HepG2 (cell line): ENCODE measurements at regions not wholly inside any gene's neighbourhood (a gene's known extent, or its start where the extent isn't known, plus 50 kb on each side); places are given as distances from the start of the nearest gene placed in this dataset.
A peak's percentile ranks its signal among the peaks of the same experiment; 100 is the strongest.

ENCODE experiments used
- ATAD3A ChIP-seq: sonication (generic); formaldehyde crosslinking; IDR thresholded peaks from 2 replicates; pipeline ENCODE4 v1.4.0; 2020; ENCODE audit warnings: missing genetic modification reagents
- DPF2 ChIP-seq: sonication (generic); formaldehyde crosslinking; IDR thresholded peaks from 2 replicates; pipeline ENCODE4 v1.4.0; 2020; ENCODE audit warnings: mild to moderate bottlenecking, low read depth, missing genetic modification reagents, borderline replicate concordance
- FOXJ3 ChIP-seq: sonication (generic); formaldehyde crosslinking; IDR thresholded peaks from 2 replicates; pipeline ENCODE4 v1.4.0; 2020; ENCODE audit warnings: missing genetic modification reagents, mild to moderate bottlenecking, borderline replicate concordance
- HMG20B ChIP-seq: conservative IDR thresholded peaks from 2 replicates; pipeline ENCODE4 v1.6.1; 2016; ENCODE audit warnings: missing genetic modification reagents, missing compliant biosample characterization
- IRX3 ChIP-seq: sonication (generic); formaldehyde crosslinking; IDR thresholded peaks from 2 replicates; pipeline ENCODE4 v1.8.1; 2023; ENCODE audit warnings: mild to moderate bottlenecking, low read depth, missing genetic modification reagents, borderline replicate concordance
- SIX1 ChIP-seq: sonication (generic); formaldehyde crosslinking; IDR thresholded peaks from 2 replicates; pipeline ENCODE4 v1.4.0; 2020; ENCODE audit warnings: missing genetic modification reagents, borderline replicate concordance
- SMAD3 ChIP-seq: sonication (generic); formaldehyde crosslinking; IDR thresholded peaks from 2 replicates; pipeline ENCODE4 v1.4.0; 2020; ENCODE audit warnings: missing genetic modification reagents
- TARDBP ChIP-seq: sonication (generic); formaldehyde crosslinking; IDR thresholded peaks from 2 replicates; pipeline ENCODE4 v1.8.0; 2022; ENCODE audit warnings: mild to moderate bottlenecking, missing genetic modification reagents
- ZNF382 ChIP-seq: sonication (generic); formaldehyde crosslinking; IDR thresholded peaks from 2 replicates; pipeline ENCODE4 v1.5.0; 2020; ENCODE audit warnings: missing genetic modification reagents, mild to moderate bottlenecking, borderline replicate concordance
- TF ChIP-seq, protein P1 (sequence below): sonication (generic); formaldehyde crosslinking; IDR thresholded peaks from 2 replicates; pipeline ENCODE4 v1.5.0; 2020; ENCODE audit warnings: mild to moderate bottlenecking, missing genetic modification reagents, borderline replicate concordance
- TF ChIP-seq, protein P2 (sequence below): sonication (generic); formaldehyde crosslinking; IDR thresholded peaks from 2 replicates; pipeline ENCODE4 v1.4.0; 2020; ENCODE audit warnings: missing genetic modification reagents
- TF ChIP-seq, protein P3 (sequence below): sonication (generic); formaldehyde crosslinking; IDR thresholded peaks from 2 replicates; pipeline ENCODE4 v1.5.1; 2020; ENCODE audit warnings: missing genetic modification reagents, mild to moderate bottlenecking, borderline replicate concordance
- TF ChIP-seq, protein P4 (sequence below): IDR thresholded peaks from 2 replicates; pipeline ENCODE4 v1.6.1; 2012; ENCODE audit warnings: low read depth, low read length, improper control_type of control experiment
- TF ChIP-seq, protein P5 (sequence below): sonication (generic); formaldehyde crosslinking; IDR thresholded peaks from 2 replicates; pipeline ENCODE4 v1.4.0; 2020; ENCODE audit warnings: low read depth, missing genetic modification reagents
- TF ChIP-seq, protein P6 (sequence below): sonication (generic); formaldehyde crosslinking; conservative IDR thresholded peaks from 2 replicates; pipeline ENCODE4 v1.4.0; 2020; ENCODE audit warnings: missing genetic modification reagents

DNA sequence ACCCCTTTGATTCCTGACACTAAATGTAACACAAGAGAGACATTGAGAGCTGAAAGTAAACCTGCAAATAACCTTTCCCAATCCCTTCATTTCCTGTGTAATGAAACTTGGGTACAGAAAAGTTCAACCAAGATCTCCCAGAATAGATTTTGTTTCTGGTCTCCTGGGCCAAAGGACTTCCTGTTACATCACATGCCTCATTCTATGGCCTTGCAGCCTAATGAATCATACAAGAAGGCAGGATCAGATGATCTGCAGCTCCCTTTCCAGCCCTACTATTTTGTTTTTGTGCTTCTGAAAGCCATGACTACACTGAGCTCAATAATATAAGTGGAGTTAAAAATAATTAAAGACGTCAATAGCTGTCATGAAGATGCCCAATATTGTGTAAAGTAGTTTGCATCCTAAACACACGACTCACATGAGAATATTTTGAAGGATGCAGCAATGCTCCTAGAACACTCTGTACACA lies 73.4 kb upstream of the NOX3 start (continued):
- peak; percentile 69; the same call in 1 of the 2 replicates for TF ChIP-seq FOXJ3 (CRISPR knock-in tag)
- TF ChIP-seq, protein P1, sequence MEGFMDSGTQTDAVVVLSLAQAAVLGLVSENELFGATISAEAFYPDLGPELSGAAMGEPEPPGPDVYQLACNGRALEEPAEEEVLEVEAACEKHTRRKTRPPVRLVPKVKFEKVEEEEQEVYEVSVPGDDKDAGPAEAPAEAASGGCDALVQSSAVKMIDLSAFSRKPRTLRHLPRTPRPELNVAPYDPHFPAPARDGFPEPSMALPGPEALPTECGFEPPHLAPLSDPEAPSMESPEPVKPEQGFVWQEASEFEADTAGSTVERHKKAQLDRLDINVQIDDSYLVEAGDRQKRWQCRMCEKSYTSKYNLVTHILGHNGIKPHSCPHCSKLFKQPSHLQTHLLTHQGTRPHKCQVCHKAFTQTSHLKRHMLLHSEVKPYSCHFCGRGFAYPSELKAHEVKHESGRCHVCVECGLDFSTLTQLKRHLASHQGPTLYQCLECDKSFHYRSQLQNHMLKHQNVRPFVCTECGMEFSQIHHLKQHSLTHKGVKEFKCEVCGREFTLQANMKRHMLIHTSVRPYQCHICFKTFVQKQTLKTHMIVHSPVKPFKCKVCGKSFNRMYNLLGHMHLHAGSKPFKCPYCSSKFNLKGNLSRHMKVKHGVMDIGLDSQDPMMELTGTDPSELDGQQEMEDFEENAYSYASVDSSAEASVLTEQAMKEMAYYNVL (CRISPR knock-in tag), result peak; percentile 78; the same call in 1 of the 2 replicates
- TF ChIP-seq, protein P2, sequence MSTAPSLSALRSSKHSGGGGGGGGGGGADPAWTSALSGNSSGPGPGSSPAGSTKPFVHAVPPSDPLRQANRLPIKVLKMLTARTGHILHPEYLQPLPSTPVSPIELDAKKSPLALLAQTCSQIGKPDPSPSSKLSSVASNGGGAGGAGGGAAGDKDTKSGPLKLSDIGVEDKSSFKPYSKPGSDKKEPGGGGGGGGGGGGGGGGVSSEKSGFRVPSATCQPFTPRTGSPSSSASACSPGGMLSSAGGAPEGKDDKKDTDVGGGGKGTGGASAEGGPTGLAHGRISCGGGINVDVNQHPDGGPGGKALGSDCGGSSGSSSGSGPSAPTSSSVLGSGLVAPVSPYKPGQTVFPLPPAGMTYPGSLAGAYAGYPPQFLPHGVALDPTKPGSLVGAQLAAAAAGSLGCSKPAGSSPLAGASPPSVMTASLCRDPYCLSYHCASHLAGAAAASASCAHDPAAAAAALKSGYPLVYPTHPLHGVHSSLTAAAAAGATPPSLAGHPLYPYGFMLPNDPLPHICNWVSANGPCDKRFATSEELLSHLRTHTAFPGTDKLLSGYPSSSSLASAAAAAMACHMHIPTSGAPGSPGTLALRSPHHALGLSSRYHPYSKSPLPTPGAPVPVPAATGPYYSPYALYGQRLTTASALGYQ, result peak; percentile 47; the same call in 1 of the 2 replicates
- TF ChIP-seq, protein P3, sequence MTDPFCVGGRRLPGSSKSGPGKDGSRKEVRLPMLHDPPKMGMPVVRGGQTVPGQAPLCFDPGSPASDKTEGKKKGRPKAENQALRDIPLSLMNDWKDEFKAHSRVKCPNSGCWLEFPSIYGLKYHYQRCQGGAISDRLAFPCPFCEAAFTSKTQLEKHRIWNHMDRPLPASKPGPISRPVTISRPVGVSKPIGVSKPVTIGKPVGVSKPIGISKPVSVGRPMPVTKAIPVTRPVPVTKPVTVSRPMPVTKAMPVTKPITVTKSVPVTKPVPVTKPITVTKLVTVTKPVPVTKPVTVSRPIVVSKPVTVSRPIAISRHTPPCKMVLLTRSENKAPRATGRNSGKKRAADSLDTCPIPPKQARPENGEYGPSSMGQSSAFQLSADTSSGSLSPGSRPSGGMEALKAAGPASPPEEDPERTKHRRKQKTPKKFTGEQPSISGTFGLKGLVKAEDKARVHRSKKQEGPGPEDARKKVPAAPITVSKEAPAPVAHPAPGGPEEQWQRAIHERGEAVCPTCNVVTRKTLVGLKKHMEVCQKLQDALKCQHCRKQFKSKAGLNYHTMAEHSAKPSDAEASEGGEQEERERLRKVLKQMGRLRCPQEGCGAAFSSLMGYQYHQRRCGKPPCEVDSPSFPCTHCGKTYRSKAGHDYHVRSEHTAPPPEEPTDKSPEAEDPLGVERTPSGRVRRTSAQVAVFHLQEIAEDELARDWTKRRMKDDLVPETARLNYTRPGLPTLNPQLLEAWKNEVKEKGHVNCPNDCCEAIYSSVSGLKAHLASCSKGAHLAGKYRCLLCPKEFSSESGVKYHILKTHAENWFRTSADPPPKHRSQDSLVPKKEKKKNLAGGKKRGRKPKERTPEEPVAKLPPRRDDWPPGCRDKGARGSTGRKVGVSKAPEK (CRISPR knock-in tag), result peak; percentile 88; the same call in 1 of the 2 replicates
- TF ChIP-seq HMG20B (CRISPR knock-in tag), result peak; percentile 62; the same call in 1 of the 2 replicates
- TF ChIP-seq IRX3 (CRISPR knock-in tag), result no peak
- no peak for TF ChIP-seq ATAD3A (CRISPR knock-in tag)
- peak; percentile 76; the same call in 1 of the 2 replicates for TF ChIP-seq SIX1 (CRISPR knock-in tag)
- no peak for TF ChIP-seq ZNF382 (CRISPR knock-in tag)
- peak; percentile 86 for TF ChIP-seq TARDBP (CRISPR knock-in tag)
- TF ChIP-seq, protein P4, sequence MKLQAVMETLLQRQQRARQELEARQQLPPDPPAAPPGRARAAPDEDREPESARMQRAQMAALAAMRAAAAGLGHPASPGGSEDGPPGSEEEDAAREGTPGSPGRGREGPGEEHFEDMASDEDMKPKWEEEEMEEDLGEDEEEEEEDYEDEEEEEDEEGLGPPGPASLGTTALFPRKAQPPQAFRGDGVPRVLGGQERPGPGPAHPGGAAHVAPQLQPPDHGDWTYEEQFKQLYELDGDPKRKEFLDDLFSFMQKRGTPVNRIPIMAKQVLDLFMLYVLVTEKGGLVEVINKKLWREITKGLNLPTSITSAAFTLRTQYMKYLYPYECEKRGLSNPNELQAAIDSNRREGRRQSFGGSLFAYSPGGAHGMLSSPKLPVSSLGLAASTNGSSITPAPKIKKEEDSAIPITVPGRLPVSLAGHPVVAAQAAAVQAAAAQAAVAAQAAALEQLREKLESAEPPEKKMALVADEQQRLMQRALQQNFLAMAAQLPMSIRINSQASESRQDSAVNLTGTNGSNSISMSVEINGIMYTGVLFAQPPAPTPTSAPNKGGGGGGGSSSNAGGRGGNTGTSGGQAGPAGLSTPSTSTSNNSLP, result peak; percentile 88
- TF ChIP-seq, protein P5, sequence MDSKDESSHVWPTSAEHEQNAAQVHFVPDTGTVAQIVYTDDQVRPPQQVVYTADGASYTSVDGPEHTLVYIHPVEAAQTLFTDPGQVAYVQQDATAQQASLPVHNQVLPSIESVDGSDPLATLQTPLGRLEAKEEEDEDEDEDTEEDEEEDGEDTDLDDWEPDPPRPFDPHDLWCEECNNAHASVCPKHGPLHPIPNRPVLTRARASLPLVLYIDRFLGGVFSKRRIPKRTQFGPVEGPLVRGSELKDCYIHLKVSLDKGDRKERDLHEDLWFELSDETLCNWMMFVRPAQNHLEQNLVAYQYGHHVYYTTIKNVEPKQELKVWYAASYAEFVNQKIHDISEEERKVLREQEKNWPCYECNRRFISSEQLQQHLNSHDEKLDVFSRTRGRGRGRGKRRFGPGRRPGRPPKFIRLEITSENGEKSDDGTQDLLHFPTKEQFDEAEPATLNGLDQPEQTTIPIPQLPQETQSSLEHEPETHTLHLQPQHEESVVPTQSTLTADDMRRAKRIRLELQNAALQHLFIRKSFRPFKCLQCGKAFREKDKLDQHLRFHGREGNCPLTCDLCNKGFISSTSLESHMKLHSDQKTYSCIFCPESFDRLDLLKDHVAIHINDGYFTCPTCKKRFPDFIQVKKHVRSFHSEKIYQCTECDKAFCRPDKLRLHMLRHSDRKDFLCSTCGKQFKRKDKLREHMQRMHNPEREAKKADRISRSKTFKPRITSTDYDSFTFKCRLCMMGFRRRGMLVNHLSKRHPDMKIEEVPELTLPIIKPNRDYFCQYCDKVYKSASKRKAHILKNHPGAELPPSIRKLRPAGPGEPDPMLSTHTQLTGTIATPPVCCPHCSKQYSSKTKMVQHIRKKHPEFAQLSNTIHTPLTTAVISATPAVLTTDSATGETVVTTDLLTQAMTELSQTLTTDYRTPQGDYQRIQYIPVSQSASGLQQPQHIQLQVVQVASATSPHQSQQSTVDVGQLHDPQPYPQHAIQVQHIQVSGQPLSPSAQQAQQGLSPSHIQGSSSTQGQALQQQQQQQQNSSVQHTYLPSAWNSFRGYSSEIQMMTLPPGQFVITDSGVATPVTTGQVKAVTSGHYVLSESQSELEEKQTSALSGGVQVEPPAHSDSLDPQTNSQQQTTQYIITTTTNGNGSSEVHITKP (CRISPR knock-in tag), result peak; percentile 48; the same call in 1 of the 2 replicates
- TF ChIP-seq, protein P6, sequence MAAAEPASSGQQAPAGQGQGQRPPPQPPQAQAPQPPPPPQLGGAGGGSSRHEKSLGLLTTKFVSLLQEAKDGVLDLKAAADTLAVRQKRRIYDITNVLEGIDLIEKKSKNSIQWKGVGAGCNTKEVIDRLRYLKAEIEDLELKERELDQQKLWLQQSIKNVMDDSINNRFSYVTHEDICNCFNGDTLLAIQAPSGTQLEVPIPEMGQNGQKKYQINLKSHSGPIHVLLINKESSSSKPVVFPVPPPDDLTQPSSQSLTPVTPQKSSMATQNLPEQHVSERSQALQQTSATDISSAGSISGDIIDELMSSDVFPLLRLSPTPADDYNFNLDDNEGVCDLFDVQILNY (CRISPR knock-in tag), result no peak
- TF ChIP-seq DPF2 (CRISPR knock-in tag), result peak; percentile 76
- 0 out of 2 replicates have a peak, but pooled peaks have one; percentile 24 for TF ChIP-seq SMAD3 (CRISPR knock-in tag)
